Panc1 (cell line): ENCODE measurements at regions not wholly inside any gene's neighbourhood (a gene's known extent, or its start where the extent isn't known, plus 50 kb on each side); places are given as distances from the start of the nearest gene placed in this dataset.
"Not testable (repeated sequence)": the region's sequence is repeated elsewhere in the genome, so short reads cannot be mapped to it uniquely, and the experiment has no call there.

ENCODE experiments used
- ATAC-seq: fragments of 200-7000 bp; cut with Tn5 transposase; 2 replicates; pipeline ENCODE4 v1.9.1; 2020; ENCODE audit warnings: mild to moderate bottlenecking, moderate library complexity
- BruUV-seq: library from RNA; stranded (reverse); fragments of 400-500 nt; replicated peaks from 2 replicates; lab custom pipeline; 2021; lab: Mats Ljungman, UMichigan
- CTCF ChIA-PET: fragments of 300-600 bp; sonication (Branson Sonifier 250); formaldehyde crosslinking; loops from one replicate; lab custom pipeline; 2022; ENCODE audit warnings: antibody characterized with exemption; lab: Charles Lee
- POLR2A ChIA-PET: fragments of 300-600 bp; sonication (Branson Sonifier 250); formaldehyde crosslinking; loops from one replicate; lab custom pipeline; 2022; ENCODE audit warnings: antibody characterized with exemption; lab: Charles Lee
- DNase-seq: peaks from one replicate; pipeline ENCODE4 v3.0.0-alpha.2; 2010; ENCODE audit warnings: low read depth, low spot score
- H3K27ac ChIP-seq: 2 replicates; pipeline ENCODE4 v1.5.1; 2011; ENCODE audit warnings: mild to moderate bottlenecking, low read length, inconsistent platforms
- H3K27me3 ChIP-seq: fragments of 200-500 bp; sonication (Bioruptor generic); 2 replicates; pipeline ENCODE4 v1.6.0; 2014; ENCODE audit warnings: low read length, inconsistent platforms; ENCODE audit not compliant: control insufficient read depth, insufficient read depth
- H3K36me3 ChIP-seq: fragments of 200-500 bp; sonication (Bioruptor generic); 2 replicates; pipeline ENCODE4 v1.5.1; 2014; ENCODE audit warnings: inconsistent platforms, mild to moderate bottlenecking, low read length, moderate library complexity; ENCODE audit not compliant: control insufficient read depth, insufficient read depth
- H3K4me1 ChIP-seq: 2 replicates; pipeline ENCODE4 v1.5.1; 2011; ENCODE audit warnings: inconsistent platforms, mild to moderate bottlenecking, low read length, moderate library complexity; ENCODE audit not compliant: control insufficient read depth, insufficient read depth
- H3K4me3 ChIP-seq, 2 experiments: 2 replicates each; pipeline ENCODE4 v1.5.1; 2011 to 2012; ENCODE audit warnings: low read depth in 2 of 2, low read length in 2 of 2, mild to moderate bottlenecking in 2 of 2, inconsistent platforms in 1 of 2, moderate library complexity in 1 of 2
- H3K9me3 ChIP-seq: fragments of 200-500 bp; sonication (Bioruptor generic); 2 replicates; pipeline ENCODE4 v1.5.1; 2014; ENCODE audit warnings: low read depth, mild to moderate bottlenecking, inconsistent platforms, low read length, moderate library complexity; ENCODE audit not compliant: control insufficient read depth, insufficient read depth
- CTCF ChIP-seq: fragments of 450-650 bp; IDR thresholded peaks from 2 replicates; pipeline ENCODE4 v1.5.1; 2017; ENCODE audit warnings: mild to moderate bottlenecking
- POLR2AphosphoS5 ChIP-seq: IDR thresholded peaks from 2 replicates; pipeline ENCODE4 v1.6.1; 2012; ENCODE audit warnings: mild to moderate bottlenecking, low read depth, low read length, moderate library complexity
- SIN3A ChIP-seq: IDR thresholded peaks from 2 replicates; pipeline ENCODE4 v1.6.1; 2012; ENCODE audit warnings: low read depth, mild to moderate bottlenecking, low read length, moderate library complexity, borderline replicate concordance; ENCODE audit not compliant: insufficient read depth
- TCF7L2 ChIP-seq: IDR thresholded peaks from 2 replicates; pipeline ENCODE4 v1.6.1; 2011; ENCODE audit warnings: mild to moderate bottlenecking, low read depth, low read length, inconsistent platforms
- in situ Hi-C: cut with HindIII; loops from 2 replicates; pipeline ENCODE4 v1.10.0; 2016; ENCODE audit warnings: low sequenced_read_pairs, low pct_unique_long_range_greater_than_20kb
- intact Hi-C: fragments of 100-400 bp; cut with micrococcal nuclease; formaldehyde crosslinking; loops from one replicate; pipeline ENCODE4 v1.10.0; 2022; ENCODE audit not compliant: unreplicated experiment
- TF ChIP-seq, protein P1 (sequence below), 2 experiments: IDR thresholded peaks; 2 replicates each; pipeline ENCODE4 v1.6.1; 2011 to 2012; ENCODE audit warnings: low read depth in 2 of 2, control low read depth in 1 of 2, low read length in 1 of 2, mild to moderate bottlenecking in 1 of 2, moderate library complexity in 1 of 2; ENCODE audit not compliant: insufficient read depth in 1 of 2

DNA sequence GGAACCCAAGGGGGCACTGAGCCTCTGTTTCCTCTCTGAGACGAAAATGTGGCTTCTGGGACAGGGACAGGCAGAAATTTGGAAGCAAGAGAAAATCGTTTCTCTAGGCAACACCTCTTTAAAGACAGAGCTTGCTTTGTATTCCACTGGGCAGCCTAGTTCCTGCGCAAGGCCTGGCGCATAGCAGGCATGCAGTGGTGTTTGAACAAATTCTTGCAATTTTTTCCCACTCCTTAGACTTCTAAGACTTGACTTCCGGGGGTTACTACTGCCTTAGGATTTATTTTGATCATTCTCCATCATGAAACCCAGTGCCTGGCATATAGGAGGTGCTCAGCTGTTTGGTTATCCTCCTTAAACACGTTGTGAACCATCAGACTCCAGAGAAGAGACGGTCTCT, 249.0 kb upstream of the KCNG1 start:
- DNase-seq, result no peak
- POLR2A ChIA-PET, result interaction anchor here (0.5 kb wide), 1 partner anchor 207 kb away, joined by 3 read pairs; no protein-coding TSS in a partner anchor
- Histone ChIP-seq H3K27ac (no peak overlapping the region), H3K9me3 (no peaks in the 10 kb centered on the region), H3K36me3 (no peaks in the 10 kb centered on the region), H3K4me3 (no peak overlapping the region), H3K4me1 (no peaks in the 10 kb centered on the region), H3K27me3 (peaks cover 6% of the 10 kb centered on the region)
- ATAC-seq, result no peak
- intact Hi-C loops (no loop called here), in situ Hi-C loops (no loop called here)
- no TSS peak for BruUV-seq
- no peak for TF ChIP-seq SIN3A
- TF ChIP-seq TCF7L2, result no peak
- CTCF ChIA-PET, result no interaction called here

- in situ Hi-C loops, H3K4me3 ChIP-seq, intact Hi-C loops, DNase-seq, BruUV-seq, POLR2A ChIA-PET, CTCF ChIA-PET, H3K36me3 ChIP-seq, H3K27ac ChIP-seq, H3K4me1 ChIP-seq, H3K27me3 ChIP-seq, ATAC-seq, H3K9me3 ChIP-seq: not testable (repeated sequence)
Measured at GRCh38 chr20:51271289-51271688, 248.4 kb upstream of the KCNG1 start.

DNA sequence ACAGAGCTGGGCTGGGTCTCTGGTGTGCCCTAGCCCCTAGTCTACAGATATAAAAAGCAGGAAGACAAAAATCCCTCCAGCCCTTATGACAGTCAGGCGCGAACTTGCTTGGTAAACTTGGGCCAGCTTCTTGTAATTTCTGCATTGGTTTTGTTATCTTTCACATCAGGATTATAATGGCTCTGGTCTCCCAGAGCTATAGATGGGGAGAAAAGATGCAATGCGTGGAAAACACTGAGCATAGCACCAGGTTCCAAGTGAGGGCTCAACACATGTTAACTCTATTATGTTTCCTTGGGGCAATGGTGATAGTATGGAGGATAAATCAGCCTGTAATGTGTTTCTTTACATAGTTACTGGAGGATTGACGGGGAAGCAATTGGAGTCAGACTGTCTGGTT, 246.8 kb upstream of the KCNG1 start:
- CTCF ChIA-PET, result no interaction called here
- POLR2A ChIA-PET, result no interaction called here
- TF ChIP-seq CTCF, result no peak
- TF ChIP-seq SIN3A, result no peak
- TF ChIP-seq, protein P1, sequence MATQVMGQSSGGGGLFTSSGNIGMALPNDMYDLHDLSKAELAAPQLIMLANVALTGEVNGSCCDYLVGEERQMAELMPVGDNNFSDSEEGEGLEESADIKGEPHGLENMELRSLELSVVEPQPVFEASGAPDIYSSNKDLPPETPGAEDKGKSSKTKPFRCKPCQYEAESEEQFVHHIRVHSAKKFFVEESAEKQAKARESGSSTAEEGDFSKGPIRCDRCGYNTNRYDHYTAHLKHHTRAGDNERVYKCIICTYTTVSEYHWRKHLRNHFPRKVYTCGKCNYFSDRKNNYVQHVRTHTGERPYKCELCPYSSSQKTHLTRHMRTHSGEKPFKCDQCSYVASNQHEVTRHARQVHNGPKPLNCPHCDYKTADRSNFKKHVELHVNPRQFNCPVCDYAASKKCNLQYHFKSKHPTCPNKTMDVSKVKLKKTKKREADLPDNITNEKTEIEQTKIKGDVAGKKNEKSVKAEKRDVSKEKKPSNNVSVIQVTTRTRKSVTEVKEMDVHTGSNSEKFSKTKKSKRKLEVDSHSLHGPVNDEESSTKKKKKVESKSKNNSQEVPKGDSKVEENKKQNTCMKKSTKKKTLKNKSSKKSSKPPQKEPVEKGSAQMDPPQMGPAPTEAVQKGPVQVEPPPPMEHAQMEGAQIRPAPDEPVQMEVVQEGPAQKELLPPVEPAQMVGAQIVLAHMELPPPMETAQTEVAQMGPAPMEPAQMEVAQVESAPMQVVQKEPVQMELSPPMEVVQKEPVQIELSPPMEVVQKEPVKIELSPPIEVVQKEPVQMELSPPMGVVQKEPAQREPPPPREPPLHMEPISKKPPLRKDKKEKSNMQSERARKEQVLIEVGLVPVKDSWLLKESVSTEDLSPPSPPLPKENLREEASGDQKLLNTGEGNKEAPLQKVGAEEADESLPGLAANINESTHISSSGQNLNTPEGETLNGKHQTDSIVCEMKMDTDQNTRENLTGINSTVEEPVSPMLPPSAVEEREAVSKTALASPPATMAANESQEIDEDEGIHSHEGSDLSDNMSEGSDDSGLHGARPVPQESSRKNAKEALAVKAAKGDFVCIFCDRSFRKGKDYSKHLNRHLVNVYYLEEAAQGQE (IDR thresholded peaks at IDR 0.05; ENCODE audit: insufficient read depth in 1 of 2, low read depth in 2 of 2, low read length in 1 of 2), result no peak
- no peak for TF ChIP-seq POLR2AphosphoS5
- TF ChIP-seq TCF7L2, result no peak
- in situ Hi-C loops (no loop called here), intact Hi-C loops (no loop called here)
- H3K36me3 ChIP-seq, result no peaks in the 10 kb centered on the region
- peaks cover 5% of the 10 kb centered on the region; the same call in 1 of the 2 replicates for H3K27me3 ChIP-seq
- BruUV-seq, result no TSS peak
- H3K4me3 ChIP-seq, result no peak overlapping the region
- H3K4me1 ChIP-seq, result no peaks in the 10 kb centered on the region
- ATAC-seq, result no peak
- H3K27ac ChIP-seq, result no peak overlapping the region
- no peaks in the 10 kb centered on the region for H3K9me3 ChIP-seq
- DNase-seq, result no peak
